Subcutaneous abdominal adipose tissue (tissue), 5 donors: ENCODE measurements at regions not wholly inside any gene's neighbourhood (a gene's known extent, or its start where the extent isn't known, plus 50 kb on each side); places are given as distances from the start of the nearest gene placed in this dataset.
"Not testable (repeated sequence)": the region's sequence is repeated elsewhere in the genome, so short reads cannot be mapped to it uniquely, and the experiment has no call there.

Experiments used
- H3K27ac ChIP-seq: one replicate; pipeline ENCODE4 v1.7.0; 2013; ENCODE audit warnings: low read depth, mild to moderate bottlenecking, inconsistent platforms, low read length, moderate library complexity
- H3K27me3 ChIP-seq, 5 donors: one replicate each; pipeline ENCODE4 v1.7.0; 2013; ENCODE audit warnings: low read length in 5 of 5, inconsistent platforms in 1 of 5; ENCODE audit not compliant: control insufficient read depth in 5 of 5, insufficient read depth in 4 of 5
- H3K36me3 ChIP-seq, 5 donors: one replicate each; pipeline ENCODE4 v1.7.0; 2013; ENCODE audit warnings: low read length in 5 of 5; ENCODE audit not compliant: control insufficient read depth in 5 of 5, insufficient read depth in 5 of 5
- H3K4me1 ChIP-seq, 5 donors: one replicate each; pipeline ENCODE4 v1.7.0; 2013; ENCODE audit warnings: low read length in 5 of 5, mild to moderate bottlenecking in 3 of 5, moderate library complexity in 1 of 5; ENCODE audit not compliant: control insufficient read depth in 5 of 5, insufficient read depth in 5 of 5
- H3K4me3 ChIP-seq, 5 donors: one replicate each; pipeline ENCODE4 v1.7.0; 2013; ENCODE audit warnings: low read length in 5 of 5, low read depth in 1 of 5
- H3K9ac ChIP-seq, 5 donors: one replicate each; pipeline ENCODE4 v1.7.0; 2013; ENCODE audit warnings: low read length in 5 of 5, mild to moderate bottlenecking in 4 of 5, moderate library complexity in 3 of 5
- H3K9me3 ChIP-seq, 5 donors: one replicate each; pipeline ENCODE4 v1.7.0; 2013; ENCODE audit warnings: low read length in 5 of 5; ENCODE audit not compliant: control insufficient read depth in 5 of 5
- donor health status: healthy.
- donor health status: healthy.
- donor health status: healthy.
- donor health status: healthy.
- donor health status: healthy.

- Histone ChIP-seq H3K27ac (no peak overlapping the region), H3K9ac (no peak overlapping the region), H3K4me3 (no peak overlapping the region), H3K27me3 (no peaks in the 10 kb centered on the region), H3K9me3 (no peaks in the 10 kb centered on the region), H3K36me3 (no peaks in the 10 kb centered on the region), H3K4me1 (peaks cover 0 to 13% (median 0%) of the 10 kb centered on the region in 5 donors)
Observed at GRCh38 chr1:188170935-188171334, 1342.2 kb downstream of the PLA2G4A start.

GRCh38 chr1:188182063-188182462 is 1353.3 kb downstream of the PLA2G4A start:
- not testable (repeated sequence) for H3K9me3 ChIP-seq, H3K9ac ChIP-seq, H3K27me3 ChIP-seq, H3K27ac ChIP-seq, H3K36me3 ChIP-seq, H3K4me3 ChIP-seq, H3K4me1 ChIP-seq

GRCh38 chr1:188188317-188188716 is 1359.6 kb downstream of the PLA2G4A start:
- Histone ChIP-seq H3K36me3 (no peaks in the 10 kb centered on the region), H3K9ac (no peak overlapping the region), H3K4me1 (no peaks in the 10 kb centered on the region), H3K4me3 (no peak overlapping the region), H3K27me3 (no peaks in the 10 kb centered on the region), H3K9me3 (peaks cover 0 to 7% (median 2%) of the 10 kb centered on the region in 5 donors), H3K27ac (no peak overlapping the region)

GRCh38 chr1:188194916-188195315 is 1366.2 kb downstream of the PLA2G4A start:
- Histone ChIP-seq H3K36me3 (no peaks in the 10 kb centered on the region), H3K9ac (no peak overlapping the region), H3K27me3 (no peaks in the 10 kb centered on the region), H3K4me1 (no peaks in the 10 kb centered on the region), H3K4me3 (no peak overlapping the region), H3K27ac (no peak overlapping the region), H3K9me3 (peaks cover 0 to 8% (median under 1%) of the 10 kb centered on the region in 5 donors)

GRCh38 chr1:188218289-188218688 is 1389.5 kb downstream of the PLA2G4A start:
- no peaks in the 10 kb centered on the region for H3K27me3 ChIP-seq
- no peaks in the 10 kb centered on the region for H3K36me3 ChIP-seq
- no peak overlapping the region for H3K27ac ChIP-seq
- no peak overlapping the region for H3K9ac ChIP-seq
- no peaks in the 10 kb centered on the region for H3K9me3 ChIP-seq
- H3K4me1 ChIP-seq, result no peaks in the 10 kb centered on the region
- H3K4me3 ChIP-seq, result no peak overlapping the region

GRCh38 chr1:188220051-188220450 is 1391.3 kb downstream of the PLA2G4A start:
- H3K27ac ChIP-seq, result no peak overlapping the region
- no peak overlapping the region for H3K4me3 ChIP-seq
- no peak overlapping the region for H3K9ac ChIP-seq
- no peaks in the 10 kb centered on the region for H3K27me3 ChIP-seq
- no peaks in the 10 kb centered on the region for H3K36me3 ChIP-seq
- no peaks in the 10 kb centered on the region for H3K9me3 ChIP-seq
- peaks cover 0 to 8% (median 0%) of the 10 kb centered on the region in 5 donors for H3K4me1 ChIP-seq

GRCh38 chr1:188224263-188224662 is 1395.5 kb downstream of the PLA2G4A start:
- Histone ChIP-seq H3K4me3 (no peak overlapping the region), H3K4me1 (peaks cover 0 to 8% (median 0%) of the 10 kb centered on the region in 5 donors), H3K27me3 (no peaks in the 10 kb centered on the region), H3K9me3 (no peaks in the 10 kb centered on the region), H3K27ac (no peak overlapping the region), H3K9ac (no peak overlapping the region), H3K36me3 (no peaks in the 10 kb centered on the region)

- Histone ChIP-seq H3K4me1 (peaks cover 0 to 8% (median 0%) of the 10 kb centered on the region in 5 donors), H3K9me3 (no peaks in the 10 kb centered on the region), H3K9ac (no peak overlapping the region), H3K36me3 (no peaks in the 10 kb centered on the region), H3K4me3 (no peak overlapping the region), H3K27me3 (no peaks in the 10 kb centered on the region), H3K27ac (no peak overlapping the region)
Observed at GRCh38 chr1:188225975-188226374, 1397.2 kb downstream of the PLA2G4A start.

DNA sequence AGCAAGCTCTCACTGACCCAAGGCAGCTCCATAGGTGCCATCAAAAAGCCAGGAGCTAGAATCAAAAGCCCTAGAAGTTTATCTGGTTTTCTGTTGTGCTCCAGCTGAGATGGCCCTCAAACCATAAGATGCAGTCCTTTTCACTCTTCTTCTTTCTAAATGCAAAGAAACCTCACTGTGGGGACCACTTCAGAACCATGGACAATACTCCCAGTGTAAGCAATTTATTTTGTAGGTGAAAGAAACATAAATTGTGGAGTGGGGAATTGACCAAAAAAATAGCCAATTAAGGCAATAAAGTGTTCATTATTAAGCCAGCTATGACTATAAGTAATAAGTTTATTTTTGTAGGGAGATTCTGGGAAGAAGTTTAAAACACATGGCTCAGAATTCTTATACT is 1399.9 kb downstream of the PLA2G4A start:
- H3K4me3 ChIP-seq, result no peak overlapping the region
- no peak overlapping the region for H3K27ac ChIP-seq
- H3K36me3 ChIP-seq, result no peaks in the 10 kb centered on the region
- H3K4me1 ChIP-seq, result peaks cover 0 to 8% (median 0%) of the 10 kb centered on the region in 5 donors
- H3K27me3 ChIP-seq, result no peaks in the 10 kb centered on the region
- no peaks in the 10 kb centered on the region for H3K9me3 ChIP-seq
- H3K9ac ChIP-seq, result no peak overlapping the region

DNA sequence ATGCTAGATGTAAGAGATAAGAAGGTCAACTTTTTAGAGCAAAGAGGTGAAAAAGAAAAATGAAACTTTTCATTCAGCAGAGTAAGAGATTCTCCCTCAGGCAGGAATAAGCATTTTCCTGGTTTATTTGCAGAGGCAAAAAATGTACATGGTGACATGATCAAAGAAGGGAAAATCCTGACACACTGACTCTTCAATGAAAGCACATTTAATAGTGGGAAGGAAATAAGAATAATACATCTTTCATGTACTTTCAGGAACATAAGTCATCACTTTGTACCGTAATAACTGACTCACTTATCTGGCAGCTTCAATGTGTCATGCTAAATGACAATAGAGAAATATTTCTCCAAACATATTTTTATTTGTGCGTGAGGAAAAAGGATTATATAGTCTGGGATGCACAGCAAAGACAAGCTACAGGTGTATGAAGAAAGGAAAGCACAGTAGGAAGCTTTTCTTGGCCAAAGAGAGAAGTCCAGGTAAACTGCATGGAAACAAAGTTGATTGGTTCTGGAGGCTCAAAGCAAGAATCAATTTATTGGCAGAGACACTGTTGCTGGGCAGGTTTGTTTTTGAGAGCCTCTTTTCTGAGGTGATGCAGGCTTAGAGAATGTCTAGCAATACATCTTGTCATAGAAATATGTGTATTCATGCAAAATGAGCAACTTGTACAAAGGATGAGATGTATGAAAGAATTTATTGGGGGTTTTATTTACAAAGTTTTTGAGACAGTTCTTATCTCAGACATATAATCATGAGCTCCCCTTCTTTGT is 1409.0 kb downstream of the PLA2G4A start:
- no peak overlapping the region for H3K9ac ChIP-seq
- H3K27me3 ChIP-seq, result no peaks in the 10 kb centered on the region
- no peaks in the 10 kb centered on the region for H3K9me3 ChIP-seq
- no peaks in the 10 kb centered on the region for H3K4me1 ChIP-seq
- no peak overlapping the region for H3K27ac ChIP-seq
- no peak overlapping the region for H3K4me3 ChIP-seq
- no peaks in the 10 kb centered on the region for H3K36me3 ChIP-seq
